ENCODE measurements at regions not wholly inside any gene's neighbourhood (a gene's known extent, or its start where the extent isn't known, plus 50 kb on each side); places are given as distances from the start of the nearest gene placed in this dataset.

- TF ChIP-seq, protein P1, sequence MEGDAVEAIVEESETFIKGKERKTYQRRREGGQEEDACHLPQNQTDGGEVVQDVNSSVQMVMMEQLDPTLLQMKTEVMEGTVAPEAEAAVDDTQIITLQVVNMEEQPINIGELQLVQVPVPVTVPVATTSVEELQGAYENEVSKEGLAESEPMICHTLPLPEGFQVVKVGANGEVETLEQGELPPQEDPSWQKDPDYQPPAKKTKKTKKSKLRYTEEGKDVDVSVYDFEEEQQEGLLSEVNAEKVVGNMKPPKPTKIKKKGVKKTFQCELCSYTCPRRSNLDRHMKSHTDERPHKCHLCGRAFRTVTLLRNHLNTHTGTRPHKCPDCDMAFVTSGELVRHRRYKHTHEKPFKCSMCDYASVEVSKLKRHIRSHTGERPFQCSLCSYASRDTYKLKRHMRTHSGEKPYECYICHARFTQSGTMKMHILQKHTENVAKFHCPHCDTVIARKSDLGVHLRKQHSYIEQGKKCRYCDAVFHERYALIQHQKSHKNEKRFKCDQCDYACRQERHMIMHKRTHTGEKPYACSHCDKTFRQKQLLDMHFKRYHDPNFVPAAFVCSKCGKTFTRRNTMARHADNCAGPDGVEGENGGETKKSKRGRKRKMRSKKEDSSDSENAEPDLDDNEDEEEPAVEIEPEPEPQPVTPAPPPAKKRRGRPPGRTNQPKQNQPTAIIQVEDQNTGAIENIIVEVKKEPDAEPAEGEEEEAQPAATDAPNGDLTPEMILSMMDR (IDR thresholded peaks at IDR 0.05), result no peak
- TF ChIP-seq POLR2A (IDR thresholded peaks at IDR 0.05) (no peak), POLR2AphosphoS5 (IDR thresholded peaks at IDR 0.05; ENCODE audit: insufficient read depth in 1 of 2, low read depth in 1 of 2) (no peak)
These were observed 780.0 kb downstream of the BCKDHB start for GRCh38 chr6:80886475-80886874.
